OCI-LY1 (cell line): ENCODE measurements at regions not wholly inside any gene's neighbourhood (a gene's known extent, or its start where the extent isn't known, plus 50 kb on each side); places are given as distances from the start of the nearest gene placed in this dataset.

ENCODE experiments used
- EZH2 ChIP-seq: fragments of 200-600 bp; sonication (generic), shearing (Covaris generic); IDR thresholded peaks from 2 replicates; pipeline ENCODE4 v1.8.0; 2017; ENCODE audit warnings: borderline replicate concordance, mixed run types, mild to moderate bottlenecking, antibody characterized with exemption, low read length, moderate library complexity, mixed read lengths
- TF ChIP-seq, protein P1 (sequence below): fragments of 200-600 bp; sonication (generic), shearing (Covaris generic); IDR thresholded peaks from 2 replicates; pipeline ENCODE4 v1.5.1; 2017; ENCODE audit warnings: mild to moderate bottlenecking, antibody characterized with exemption, low read length, moderate library complexity, mixed read lengths

GRCh38 chr21:27700974-27701614 lies 734.2 kb upstream of the ADAMTS5 start:
- TF ChIP-seq, protein P1, sequence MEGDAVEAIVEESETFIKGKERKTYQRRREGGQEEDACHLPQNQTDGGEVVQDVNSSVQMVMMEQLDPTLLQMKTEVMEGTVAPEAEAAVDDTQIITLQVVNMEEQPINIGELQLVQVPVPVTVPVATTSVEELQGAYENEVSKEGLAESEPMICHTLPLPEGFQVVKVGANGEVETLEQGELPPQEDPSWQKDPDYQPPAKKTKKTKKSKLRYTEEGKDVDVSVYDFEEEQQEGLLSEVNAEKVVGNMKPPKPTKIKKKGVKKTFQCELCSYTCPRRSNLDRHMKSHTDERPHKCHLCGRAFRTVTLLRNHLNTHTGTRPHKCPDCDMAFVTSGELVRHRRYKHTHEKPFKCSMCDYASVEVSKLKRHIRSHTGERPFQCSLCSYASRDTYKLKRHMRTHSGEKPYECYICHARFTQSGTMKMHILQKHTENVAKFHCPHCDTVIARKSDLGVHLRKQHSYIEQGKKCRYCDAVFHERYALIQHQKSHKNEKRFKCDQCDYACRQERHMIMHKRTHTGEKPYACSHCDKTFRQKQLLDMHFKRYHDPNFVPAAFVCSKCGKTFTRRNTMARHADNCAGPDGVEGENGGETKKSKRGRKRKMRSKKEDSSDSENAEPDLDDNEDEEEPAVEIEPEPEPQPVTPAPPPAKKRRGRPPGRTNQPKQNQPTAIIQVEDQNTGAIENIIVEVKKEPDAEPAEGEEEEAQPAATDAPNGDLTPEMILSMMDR: peak; percentile 78
- no peak for TF ChIP-seq EZH2
